Immature natural killer cell (primary cell): ENCODE measurements at regions not wholly inside any gene's neighbourhood (a gene's known extent, or its start where the extent isn't known, plus 50 kb on each side); places are given as distances from the start of the nearest gene placed in this dataset.

Experiments used
- DNase-seq, 3 donors: peaks; one replicate each; pipeline ENCODE4 v3.0.0; 2022; ENCODE audit warnings: mixed read lengths in 1 of 3
- H3K27ac Mint-ChIP-seq, 6 donors: one replicate each; pipeline ENCODE4 v1.8.0; 2020; ENCODE audit warnings: mixed read lengths in 6 of 6, mild to moderate bottlenecking in 5 of 6, inconsistent platforms in 4 of 6, moderate library complexity in 3 of 6
- H3K27me3 Mint-ChIP-seq, 3 donors: one replicate each; pipeline ENCODE4 v1.8.0; 2020 to 2021; ENCODE audit warnings: low read depth in 3 of 3, mild to moderate bottlenecking in 3 of 3, mixed read lengths in 3 of 3, moderate library complexity in 3 of 3, inconsistent platforms in 1 of 3
- H3K36me3 Mint-ChIP-seq, 3 donors: one replicate each; pipeline ENCODE4 v1.8.0; 2020; ENCODE audit warnings: mixed read lengths in 3 of 3, inconsistent platforms in 2 of 3, mild to moderate bottlenecking in 2 of 3
- H3K4me1 Mint-ChIP-seq, 2 donors: one replicate each; pipeline ENCODE4 v1.8.0; 2020; ENCODE audit warnings: inconsistent platforms in 2 of 2, mild to moderate bottlenecking in 2 of 2, mixed read lengths in 2 of 2, moderate library complexity in 1 of 2
- H3K4me3 Mint-ChIP-seq, 5 donors: one replicate each; pipeline ENCODE4 v1.8.0; 2020; ENCODE audit warnings: mild to moderate bottlenecking in 5 of 5, mixed read lengths in 5 of 5, inconsistent platforms in 3 of 5, moderate library complexity in 3 of 5
- H3K9me3 Mint-ChIP-seq, 6 donors: one replicate each; pipeline ENCODE4 v1.8.0; 2020; ENCODE audit warnings: mild to moderate bottlenecking in 6 of 6, mixed read lengths in 6 of 6, inconsistent platforms in 4 of 6, moderate library complexity in 3 of 6

DNA sequence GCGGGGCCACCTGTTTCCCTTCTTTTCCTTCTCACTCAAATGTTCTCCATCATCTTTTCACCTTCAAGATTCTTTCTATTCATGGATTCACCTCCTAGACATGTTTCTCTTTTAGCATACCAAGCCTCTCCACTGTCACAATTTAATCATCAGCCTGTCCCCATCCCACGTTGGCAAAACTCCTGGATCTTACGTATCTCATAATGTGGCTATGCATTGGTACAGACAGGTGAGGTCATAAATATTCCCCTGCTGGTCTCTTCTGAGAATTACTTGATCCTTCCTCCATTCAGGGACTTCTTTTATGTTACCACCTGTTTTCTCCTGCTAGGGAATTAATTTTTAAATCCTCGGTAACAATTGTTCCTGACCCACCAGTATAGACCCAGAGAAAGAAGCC lies 262.6 kb upstream of the NEBL start:
- Mint-ChIP-seq H3K36me3 (no peaks in the 10 kb centered on the region), H3K4me1 (no peaks in the 10 kb centered on the region), H3K27me3 (peaks cover 0 to 8% (median 2%) of the 10 kb centered on the region in 3 donors), H3K4me3 (no peak overlapping the region), H3K27ac (no peak overlapping the region), H3K9me3 (peaks cover 0 to 9% (median 0%) of the 10 kb centered on the region in 6 donors)
- no peak for DNase-seq

DNA sequence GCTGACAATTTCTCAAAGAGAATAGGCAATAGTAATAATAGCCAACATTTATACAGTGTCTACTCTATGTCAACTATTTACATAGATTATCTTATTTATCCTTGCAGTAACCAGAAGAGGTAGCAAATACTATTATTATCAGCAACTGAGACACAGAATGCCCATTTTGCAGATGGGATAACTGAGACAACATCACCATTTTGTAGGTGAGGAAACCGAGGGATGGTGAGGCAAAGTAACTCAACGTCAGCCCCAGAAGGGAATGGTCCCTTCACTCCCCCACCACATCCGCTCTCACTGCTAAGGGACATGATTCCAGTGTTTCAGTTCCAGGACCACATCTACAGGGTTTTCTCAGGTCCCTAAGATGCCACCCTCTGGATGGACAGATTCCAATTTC lies 261.2 kb upstream of the NEBL start:
- Mint-ChIP-seq H3K27me3 (peaks cover 0 to 4% (median 2%) of the 10 kb centered on the region in 3 donors), H3K27ac (no peak overlapping the region), H3K9me3 (peaks cover 0 to 11% (median 0%) of the 10 kb centered on the region in 6 donors), H3K4me1 (no peaks in the 10 kb centered on the region), H3K4me3 (no peak overlapping the region), H3K36me3 (no peaks in the 10 kb centered on the region)
- no peak for DNase-seq

DNA sequence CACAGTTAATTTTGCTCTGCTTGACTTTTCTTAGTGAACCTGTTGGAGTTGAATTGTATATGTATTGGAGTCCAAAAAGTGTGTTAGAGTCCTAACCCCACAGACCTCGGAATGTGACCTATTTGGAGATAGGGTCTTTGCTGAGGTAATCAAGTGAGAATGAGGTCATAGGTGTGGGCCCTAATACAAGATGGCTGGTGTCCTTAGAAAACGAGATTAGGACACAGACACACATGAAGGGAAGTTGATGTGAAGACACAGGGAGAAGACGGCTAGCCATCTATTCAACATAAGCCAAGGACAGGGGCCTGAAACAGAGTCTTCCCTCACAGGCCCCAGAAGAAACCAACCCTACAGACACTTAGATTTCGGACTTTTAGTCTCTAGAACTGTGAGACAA lies 260.6 kb upstream of the NEBL start:
- no peak for DNase-seq
- Mint-ChIP-seq H3K9me3 (peaks cover 0 to 11% (median 0%) of the 10 kb centered on the region in 6 donors), H3K27ac (no peak overlapping the region), H3K36me3 (no peaks in the 10 kb centered on the region), H3K4me3 (no peak overlapping the region), H3K4me1 (no peaks in the 10 kb centered on the region), H3K27me3 (peaks cover 0 to 4% (median 2%) of the 10 kb centered on the region in 3 donors)

DNA sequence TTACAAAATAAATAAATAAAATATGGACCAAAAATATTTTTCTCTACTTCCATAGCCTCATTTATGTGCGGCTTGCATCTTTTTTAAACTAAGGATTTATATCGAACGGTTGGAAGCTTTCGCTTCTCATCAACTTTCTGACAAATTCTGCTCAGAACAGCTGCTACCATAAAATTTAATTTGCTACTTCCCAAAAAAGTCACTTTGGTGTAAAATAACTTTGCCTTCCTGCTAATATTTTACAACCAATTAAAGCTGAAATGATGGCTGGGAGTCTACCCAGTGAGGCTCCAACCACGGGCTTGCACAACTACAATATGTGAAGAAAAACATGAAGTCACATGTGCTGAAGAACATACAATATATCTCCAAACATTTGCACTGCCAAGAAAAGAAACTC lies 253.1 kb upstream of the NEBL start:
- no peak for DNase-seq
- Mint-ChIP-seq H3K27me3 (peaks cover 2 to 6% (median 5%) of the 10 kb centered on the region in 3 donors), H3K4me1 (no peaks in the 10 kb centered on the region), H3K9me3 (peaks cover 0 to 5% (median 0%) of the 10 kb centered on the region in 6 donors), H3K4me3 (no peak overlapping the region), H3K36me3 (no peaks in the 10 kb centered on the region), H3K27ac (no peak overlapping the region)

DNA sequence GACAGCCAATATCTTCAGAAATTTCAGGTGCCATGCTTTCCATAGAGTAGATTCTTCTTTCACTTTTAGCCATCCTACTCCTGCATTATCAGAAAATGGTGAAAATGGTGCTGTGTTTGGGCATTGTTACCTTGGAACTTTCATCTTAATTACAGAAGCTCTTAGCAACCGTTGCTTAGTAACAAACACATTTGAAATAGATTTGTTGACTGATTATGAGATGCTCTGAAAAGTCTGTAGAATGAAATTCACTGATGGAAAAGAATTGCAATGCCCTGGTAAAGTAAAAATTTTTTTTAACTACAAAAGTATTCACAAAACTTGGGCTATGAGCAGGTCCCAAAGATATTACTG lies 249.3 kb upstream of the NEBL start:
- Mint-ChIP-seq H3K36me3 (no peaks in the 10 kb centered on the region), H3K27me3 (peaks cover 2 to 5% (median 2%) of the 10 kb centered on the region in 3 donors), H3K4me1 (no peaks in the 10 kb centered on the region), H3K27ac (no peak overlapping the region), H3K9me3 (peaks cover 0 to 3% (median 0%) of the 10 kb centered on the region in 6 donors), H3K4me3 (no peak overlapping the region)
- no peak for DNase-seq

DNA sequence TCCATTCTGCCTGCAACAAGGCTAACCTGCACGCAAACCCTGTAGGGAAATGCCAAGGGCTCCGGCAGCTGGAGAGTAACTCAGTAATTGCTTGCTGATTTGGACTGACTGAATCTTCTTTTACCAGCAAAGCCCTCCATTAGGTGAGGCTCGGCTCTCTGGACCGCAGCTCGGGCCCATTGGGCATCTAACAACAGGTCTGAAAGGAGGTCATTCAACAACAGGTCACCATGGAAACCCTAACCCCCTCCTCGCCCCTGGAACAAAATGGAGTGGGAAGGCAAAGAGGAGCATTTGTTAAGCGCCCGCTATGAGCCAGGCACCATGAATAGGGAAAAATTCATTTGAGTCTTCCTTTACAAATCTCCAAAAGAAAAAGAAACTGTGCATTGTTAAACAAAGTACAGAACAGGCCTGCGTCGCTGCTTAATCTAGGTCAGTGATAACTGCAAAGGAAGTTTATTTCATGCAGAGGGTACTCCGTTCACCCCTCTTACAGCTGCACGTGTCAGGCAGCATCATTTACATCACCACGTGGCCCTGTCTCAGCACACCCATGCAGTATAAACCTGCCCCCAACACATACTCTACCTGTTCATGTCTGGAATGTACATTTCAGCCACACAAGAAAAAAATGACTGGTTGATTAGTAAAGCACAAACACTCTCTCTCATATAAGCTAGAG lies 248.8 kb upstream of the NEBL start:
- no peak for DNase-seq
- H3K4me1 Mint-ChIP-seq: no peaks in the 10 kb centered on the region
- H3K36me3 Mint-ChIP-seq: no peaks in the 10 kb centered on the region
- peaks cover 0 to 3% (median 0%) of the 10 kb centered on the region in 6 donors for H3K9me3 Mint-ChIP-seq
- peaks cover under 1 to 5% (median 2%) of the 10 kb centered on the region in 3 donors for H3K27me3 Mint-ChIP-seq
- H3K27ac Mint-ChIP-seq: no peak overlapping the region
- H3K4me3 Mint-ChIP-seq: no peak overlapping the region

DNA sequence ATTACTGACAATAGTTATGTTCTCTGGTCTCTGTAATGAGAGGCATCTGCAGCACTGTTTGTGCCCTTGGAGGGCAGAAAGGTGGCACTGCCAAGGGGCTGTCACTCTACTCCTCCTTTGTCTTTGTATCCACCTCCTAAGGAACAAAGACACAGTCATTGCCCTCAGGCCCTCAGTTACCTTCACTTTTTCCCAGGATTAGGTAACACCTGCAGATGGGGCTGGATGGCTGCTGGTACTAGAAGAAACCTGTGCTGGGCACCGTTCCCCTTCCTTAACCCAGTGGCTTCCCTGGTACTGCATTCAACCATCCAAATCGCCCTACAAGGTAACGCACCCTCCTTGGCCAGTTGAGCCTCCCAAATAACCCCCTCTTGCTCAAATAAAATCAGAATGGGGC lies 246.9 kb upstream of the NEBL start:
- no peak overlapping the region for H3K27ac Mint-ChIP-seq
- DNase-seq: no peak
- H3K27me3 Mint-ChIP-seq: peaks cover 0 to 5% (median 4%) of the 10 kb centered on the region in 3 donors
- no peaks in the 10 kb centered on the region for H3K36me3 Mint-ChIP-seq
- no peaks in the 10 kb centered on the region for H3K9me3 Mint-ChIP-seq
- no peaks in the 10 kb centered on the region for H3K4me1 Mint-ChIP-seq
- H3K4me3 Mint-ChIP-seq: no peak overlapping the region

DNA sequence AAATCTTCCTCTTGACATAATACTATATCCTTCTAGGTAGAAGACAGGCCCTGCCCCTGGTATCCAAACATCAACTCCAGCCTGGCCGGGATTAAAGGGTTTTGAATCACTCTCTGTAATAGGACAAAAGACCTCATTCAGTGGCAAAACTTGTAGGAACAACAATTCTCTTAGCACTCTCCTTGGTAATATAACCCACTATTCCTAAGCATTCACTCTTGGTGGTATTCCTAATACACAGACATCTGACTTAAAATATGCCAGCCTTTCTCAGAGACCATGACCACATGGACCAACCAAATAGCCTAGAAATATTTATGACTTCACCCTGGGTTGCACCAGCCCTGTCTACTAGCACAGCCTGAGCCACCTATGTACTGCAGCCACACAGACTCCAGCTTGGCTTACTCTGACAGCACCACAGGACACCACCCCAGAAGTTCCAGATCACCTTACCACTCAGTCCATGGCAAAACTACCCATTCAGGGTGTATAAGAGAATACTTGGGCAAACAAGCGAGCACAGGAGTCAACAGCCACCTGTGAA lies 244.9 kb upstream of the NEBL start:
- Mint-ChIP-seq H3K9me3 (peaks cover 0 to 2% (median 0%) of the 10 kb centered on the region in 6 donors), H3K27me3 (peaks cover 0 to 6% (median 5%) of the 10 kb centered on the region in 3 donors), H3K4me1 (no peaks in the 10 kb centered on the region), H3K27ac (no peak overlapping the region), H3K4me3 (no peak overlapping the region), H3K36me3 (no peaks in the 10 kb centered on the region)
- DNase-seq: no peak

DNA sequence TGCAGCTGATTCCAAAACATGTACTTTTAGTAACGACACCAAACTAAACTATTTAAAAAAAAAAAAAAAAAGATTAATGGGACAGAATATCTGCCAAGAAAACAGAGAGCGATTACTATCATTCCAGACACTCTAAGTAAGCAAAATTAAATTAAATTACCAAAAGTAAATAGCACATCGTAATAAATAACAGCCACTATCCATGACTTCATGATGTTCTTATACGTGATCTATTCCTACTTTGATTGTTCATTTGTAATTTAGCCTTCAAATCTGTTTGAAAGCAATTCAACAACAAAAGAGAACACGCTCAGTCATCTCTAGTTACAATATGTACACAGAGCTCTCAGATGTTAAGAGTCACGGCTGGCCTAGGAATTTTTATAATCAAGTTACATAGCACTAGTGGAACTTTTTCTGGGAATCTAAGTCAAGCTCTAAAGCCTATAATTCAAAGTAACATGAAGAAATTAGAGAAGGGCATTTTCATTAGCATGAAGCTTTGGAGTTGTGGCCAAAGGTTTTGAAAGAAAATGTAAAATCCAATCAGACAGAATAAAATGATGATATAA lies 241.7 kb upstream of the NEBL start:
- H3K9me3 Mint-ChIP-seq: peaks cover 0 to 2% (median 0%) of the 10 kb centered on the region in 6 donors
- no peak overlapping the region for H3K27ac Mint-ChIP-seq
- H3K27me3 Mint-ChIP-seq: peaks cover 0 to 10% (median 3%) of the 10 kb centered on the region in 3 donors
- H3K4me3 Mint-ChIP-seq: no peak overlapping the region
- H3K4me1 Mint-ChIP-seq: no peaks in the 10 kb centered on the region
- H3K36me3 Mint-ChIP-seq: no peaks in the 10 kb centered on the region
- no peak for DNase-seq

DNA sequence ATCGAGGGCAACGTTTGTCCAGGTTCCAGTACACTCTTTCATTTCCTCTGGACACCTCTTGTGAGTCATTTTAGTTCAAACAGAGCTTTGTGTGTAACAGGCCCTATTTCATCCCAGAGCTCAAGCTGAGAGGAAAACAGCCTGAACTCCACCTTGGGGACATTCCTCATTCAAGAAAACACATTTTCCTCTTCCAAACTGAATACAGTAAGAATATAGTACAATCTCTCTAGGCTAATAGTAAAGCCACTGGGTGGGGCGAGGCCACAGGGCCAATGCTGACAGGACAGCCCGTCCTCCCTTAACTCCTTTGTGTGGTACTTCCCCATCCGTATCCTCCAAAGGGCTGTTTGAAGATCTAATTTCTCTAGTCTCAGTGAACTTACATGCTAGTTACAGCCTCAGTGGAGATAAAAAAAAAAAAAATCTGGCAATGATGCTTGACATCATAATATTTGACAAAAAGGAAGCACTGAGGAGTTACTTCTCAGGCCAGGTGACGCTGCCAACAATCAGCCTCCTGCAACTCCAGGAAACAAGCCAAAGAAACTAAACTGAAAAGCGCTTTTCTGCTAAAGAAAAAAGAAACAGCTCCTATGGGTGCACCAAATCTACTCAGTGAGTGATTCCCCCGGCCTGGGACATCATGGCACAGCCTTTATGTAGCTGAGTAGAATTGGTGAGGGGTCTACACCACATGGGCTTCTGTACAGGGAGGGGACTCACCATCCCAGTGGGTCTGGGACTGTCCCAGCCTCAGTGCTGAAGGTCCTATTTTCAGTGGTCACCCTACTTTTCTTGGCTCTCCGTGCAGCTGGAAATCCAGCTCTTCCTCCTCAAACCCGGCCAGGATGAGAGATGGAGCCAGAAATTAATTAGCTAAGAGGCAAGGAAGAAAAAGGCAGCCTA lies 238.2 kb upstream of the NEBL start:
- H3K36me3 Mint-ChIP-seq: no peaks in the 10 kb centered on the region
- H3K4me3 Mint-ChIP-seq: no peak overlapping the region
- peaks cover 0 to 4% (median 3%) of the 10 kb centered on the region in 3 donors for H3K27me3 Mint-ChIP-seq
- no peaks in the 10 kb centered on the region for H3K4me1 Mint-ChIP-seq
- DNase-seq: no peak
- no peak overlapping the region for H3K27ac Mint-ChIP-seq
- H3K9me3 Mint-ChIP-seq: peaks cover 0 to 2% (median 0%) of the 10 kb centered on the region in 6 donors

DNA sequence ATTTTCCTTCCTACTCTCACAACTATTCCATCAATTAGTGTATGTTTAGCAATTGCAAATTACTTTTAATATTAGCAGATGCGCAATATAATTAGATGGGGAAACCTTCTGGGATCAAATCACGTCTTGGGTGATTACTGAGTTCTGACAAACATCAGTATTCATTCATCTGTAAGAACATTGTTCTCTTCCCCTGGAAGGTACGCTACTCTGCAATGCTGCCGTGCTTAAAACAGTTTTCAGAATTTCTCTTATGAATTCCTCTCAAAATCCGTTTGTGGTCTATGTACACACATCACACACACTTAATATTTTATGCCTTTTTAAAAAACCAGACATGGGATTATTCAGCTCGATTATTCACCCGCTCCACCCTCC lies 237.5 kb upstream of the NEBL start:
- Mint-ChIP-seq H3K4me1 (no peaks in the 10 kb centered on the region), H3K9me3 (peaks cover 0 to 2% (median 0%) of the 10 kb centered on the region in 6 donors), H3K27me3 (peaks cover 0 to 4% (median 3%) of the 10 kb centered on the region in 3 donors)

DNA sequence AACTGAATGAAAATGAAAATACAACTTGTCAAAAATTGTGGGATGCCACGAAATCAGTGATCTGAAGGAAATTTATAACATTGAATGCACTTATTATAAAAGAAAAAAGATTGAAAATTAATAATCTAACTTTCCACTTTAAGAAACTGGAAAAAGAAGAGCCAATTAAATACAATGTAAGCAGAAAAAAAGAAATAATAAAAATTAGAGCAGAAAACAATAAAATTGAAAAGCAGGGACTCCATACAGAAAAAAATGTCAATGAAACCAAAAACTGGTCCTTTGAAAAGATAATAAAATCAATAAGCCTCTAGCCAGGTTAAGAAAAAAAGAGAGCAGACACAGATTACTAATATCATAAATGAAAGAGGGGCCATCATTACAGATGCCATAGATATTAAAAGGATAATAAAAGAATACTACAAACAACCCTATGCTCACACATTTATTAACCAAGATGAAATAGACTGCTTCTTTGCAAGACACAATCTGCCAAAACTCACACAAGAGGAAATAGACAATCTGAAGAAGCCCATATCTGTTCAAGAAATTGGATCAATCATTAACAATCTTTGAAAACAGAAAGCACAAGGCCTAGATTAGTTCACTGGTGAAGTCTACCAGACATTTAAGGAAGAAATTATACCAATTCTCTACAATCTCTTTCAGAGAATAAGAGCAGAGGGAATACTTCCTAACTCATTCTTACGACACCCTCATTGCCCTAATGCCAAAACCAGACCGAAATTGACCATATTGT lies 233.8 kb upstream of the NEBL start:
- Mint-ChIP-seq H3K27ac (no peak overlapping the region), H3K36me3 (no peaks in the 10 kb centered on the region), H3K9me3 (peaks cover 0 to 9% (median 0%) of the 10 kb centered on the region in 6 donors), H3K4me1 (no peaks in the 10 kb centered on the region), H3K4me3 (no peak overlapping the region), H3K27me3 (peaks cover 0 to 5% (median 4%) of the 10 kb centered on the region in 3 donors)
- no peak for DNase-seq

More for the DNA sequence above, 237.5 kb upstream of the NEBL start:
- no peak overlapping the region for H3K4me3 Mint-ChIP-seq
- no peak for DNase-seq
- H3K36me3 Mint-ChIP-seq: no peaks in the 10 kb centered on the region
- H3K27ac Mint-ChIP-seq: no peak overlapping the region

DNA sequence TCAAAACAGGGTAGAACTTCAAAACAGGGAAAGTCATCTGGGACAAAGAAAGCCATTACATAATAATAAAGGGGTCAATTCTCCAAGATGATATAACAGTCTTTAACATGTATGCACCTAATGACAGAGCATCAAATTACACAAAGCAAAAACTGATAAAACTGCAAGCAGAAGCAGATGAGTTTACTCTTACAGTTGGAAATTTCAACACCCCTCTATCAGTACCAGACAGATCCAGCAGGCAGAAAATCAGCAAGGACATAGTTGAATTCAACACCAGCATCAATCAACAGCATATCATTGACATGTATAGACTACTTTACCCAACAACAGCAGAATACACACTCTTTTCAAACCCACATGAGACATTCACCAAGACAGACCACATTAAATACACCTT lies 233.0 kb upstream of the NEBL start:
- no peak overlapping the region for H3K4me3 Mint-ChIP-seq

More for the DNA sequence above, 233.0 kb upstream of the NEBL start:
- no peak overlapping the region for H3K27ac Mint-ChIP-seq
- H3K4me1 Mint-ChIP-seq: no peaks in the 10 kb centered on the region
- DNase-seq: no peak
- no peaks in the 10 kb centered on the region for H3K36me3 Mint-ChIP-seq
- H3K27me3 Mint-ChIP-seq: peaks cover 0 to 6% (median 2%) of the 10 kb centered on the region in 3 donors
- H3K9me3 Mint-ChIP-seq: peaks cover 0 to 9% (median 0%) of the 10 kb centered on the region in 6 donors
